ENCODE measurements at regions not wholly inside any gene's neighbourhood (a gene's known extent, or its start where the extent isn't known, plus 50 kb on each side); places are given as distances from the start of the nearest gene placed in this dataset.
A peak's percentile ranks its signal among the peaks of the same experiment; 100 is the strongest.

DNA sequence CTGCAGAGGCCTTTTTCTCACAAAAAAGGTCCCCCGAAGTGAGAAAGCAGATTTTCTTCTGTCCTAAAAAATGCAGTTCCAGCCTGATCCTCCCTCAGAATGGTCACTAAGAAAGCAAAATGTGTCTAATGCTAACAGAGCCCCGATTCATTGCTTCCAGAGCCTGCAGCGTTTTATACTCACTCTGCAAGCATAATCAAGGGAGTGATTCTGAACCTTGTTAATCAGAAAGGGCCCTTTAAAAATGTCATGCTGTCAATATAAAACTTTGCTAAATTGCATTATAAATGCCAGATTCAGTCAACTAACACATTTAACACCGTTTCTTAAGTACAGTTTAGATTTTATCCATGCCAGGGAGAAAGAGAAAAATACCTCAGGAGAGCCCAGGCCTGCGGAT is 202.8 kb downstream of the CD83 start:
- ATAC-seq, result no peak
- H3K27ac Mint-ChIP-seq, result no peak overlapping the region; the same call in 1 of the 2 replicates
- peaks cover 63% of the 10 kb centered on the region for H3K4me1 Mint-ChIP-seq
- H3K9me3 Mint-ChIP-seq, result peaks cover 2% of the 10 kb centered on the region; the same call in 1 of the 2 replicates
- H3K4me3 Mint-ChIP-seq, result no peak overlapping the region
- ChIA-PET CTCF (interaction anchor here (1.0 to 1.2 kb wide), 2 partner anchors 24 to 76 kb away, joined by 3 to 4 read pairs; no protein-coding TSS in a partner anchor), POLR2A (no interaction called here)
- no peaks in the 10 kb centered on the region; the same call in 1 of the 2 replicates for H3K27me3 Mint-ChIP-seq (ENCODE audit: low read depth)
- no peak for DNase-seq (ENCODE audit: low spot score)
- H3K36me3 Mint-ChIP-seq, result no peaks in the 10 kb centered on the region
- TF ChIP-seq, protein P1, sequence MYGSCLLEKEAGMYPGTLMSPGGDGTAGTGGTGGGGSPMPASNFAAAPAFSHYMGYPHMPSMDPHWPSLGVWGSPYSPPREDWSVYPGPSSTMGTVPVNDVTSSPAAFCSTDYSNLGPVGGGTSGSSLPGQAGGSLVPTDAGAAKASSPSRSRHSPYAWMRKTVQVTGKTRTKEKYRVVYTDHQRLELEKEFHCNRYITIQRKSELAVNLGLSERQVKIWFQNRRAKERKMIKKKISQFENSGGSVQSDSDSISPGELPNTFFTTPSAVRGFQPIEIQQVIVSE (CRISPR knock-in tag; IDR thresholded peaks at IDR 0.05; ENCODE audit: borderline replicate concordance), result no peak
- TF ChIP-seq, protein P2, sequence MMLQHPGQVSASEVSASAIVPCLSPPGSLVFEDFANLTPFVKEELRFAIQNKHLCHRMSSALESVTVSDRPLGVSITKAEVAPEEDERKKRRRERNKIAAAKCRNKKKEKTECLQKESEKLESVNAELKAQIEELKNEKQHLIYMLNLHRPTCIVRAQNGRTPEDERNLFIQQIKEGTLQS (CRISPR knock-in tag; conservative IDR thresholded peaks at IDR 0.05), result no peak
- no peak for TF ChIP-seq GTF2I (CRISPR knock-in tag; conservative IDR thresholded peaks at IDR 0.05)
- TF ChIP-seq SMAD4 (CRISPR knock-in tag; IDR thresholded peaks at IDR 0.05), result no peak
- no peak for TF ChIP-seq ATF1 (CRISPR knock-in tag; IDR thresholded peaks at IDR 0.05)
- no peak for TF ChIP-seq TEAD4 (CRISPR knock-in tag; IDR thresholded peaks at IDR 0.05)
- TF ChIP-seq, protein P3, sequence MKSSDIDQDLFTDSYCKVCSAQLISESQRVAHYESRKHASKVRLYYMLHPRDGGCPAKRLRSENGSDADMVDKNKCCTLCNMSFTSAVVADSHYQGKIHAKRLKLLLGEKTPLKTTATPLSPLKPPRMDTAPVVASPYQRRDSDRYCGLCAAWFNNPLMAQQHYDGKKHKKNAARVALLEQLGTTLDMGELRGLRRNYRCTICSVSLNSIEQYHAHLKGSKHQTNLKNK (CRISPR knock-in tag; IDR thresholded peaks at IDR 0.05), result no peak
- TF ChIP-seq, protein P4, sequence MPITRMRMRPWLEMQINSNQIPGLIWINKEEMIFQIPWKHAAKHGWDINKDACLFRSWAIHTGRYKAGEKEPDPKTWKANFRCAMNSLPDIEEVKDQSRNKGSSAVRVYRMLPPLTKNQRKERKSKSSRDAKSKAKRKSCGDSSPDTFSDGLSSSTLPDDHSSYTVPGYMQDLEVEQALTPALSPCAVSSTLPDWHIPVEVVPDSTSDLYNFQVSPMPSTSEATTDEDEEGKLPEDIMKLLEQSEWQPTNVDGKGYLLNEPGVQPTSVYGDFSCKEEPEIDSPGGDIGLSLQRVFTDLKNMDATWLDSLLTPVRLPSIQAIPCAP (CRISPR knock-in tag; IDR thresholded peaks at IDR 0.05), result no peak
- TF ChIP-seq SP1 (CRISPR knock-in tag; conservative IDR thresholded peaks at IDR 0.05), result no peak
- TF ChIP-seq TCF7 (CRISPR knock-in tag; IDR thresholded peaks at IDR 0.05; ENCODE audit: low read depth), result no peak
- TF ChIP-seq, protein P5, sequence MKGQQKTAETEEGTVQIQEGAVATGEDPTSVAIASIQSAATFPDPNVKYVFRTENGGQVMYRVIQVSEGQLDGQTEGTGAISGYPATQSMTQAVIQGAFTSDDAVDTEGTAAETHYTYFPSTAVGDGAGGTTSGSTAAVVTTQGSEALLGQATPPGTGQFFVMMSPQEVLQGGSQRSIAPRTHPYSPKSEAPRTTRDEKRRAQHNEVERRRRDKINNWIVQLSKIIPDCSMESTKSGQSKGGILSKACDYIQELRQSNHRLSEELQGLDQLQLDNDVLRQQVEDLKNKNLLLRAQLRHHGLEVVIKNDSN (CRISPR knock-in tag; IDR thresholded peaks at IDR 0.05), result no peak
- TF ChIP-seq ZNF423 (CRISPR knock-in tag; IDR thresholded peaks at IDR 0.05), result no peak
- no peak for TF ChIP-seq CREB1 (CRISPR knock-in tag; IDR thresholded peaks at IDR 0.05)
- no peak for TF ChIP-seq ZNF263 (CRISPR knock-in tag; IDR thresholded peaks at IDR 0.05; ENCODE audit: low read depth)
- no peak for TF ChIP-seq ZBTB21 (CRISPR knock-in tag; IDR thresholded peaks at IDR 0.05; ENCODE audit: borderline replicate concordance)
- TF ChIP-seq ZSCAN18 (CRISPR knock-in tag; IDR thresholded peaks at IDR 0.05), result no peak
- no peak for TF ChIP-seq ZNF416 (CRISPR knock-in tag; IDR thresholded peaks at IDR 0.05)
- no peak for TF ChIP-seq ZNF219 (CRISPR knock-in tag; IDR thresholded peaks at IDR 0.05; ENCODE audit: borderline replicate concordance)
- no peak for TF ChIP-seq TEAD1 (CRISPR knock-in tag; IDR thresholded peaks at IDR 0.05)
- no peak for TF ChIP-seq JAZF1 (CRISPR knock-in tag; IDR thresholded peaks at IDR 0.05)

- Mint-ChIP-seq H3K9me3 (peaks cover 3% of the 10 kb centered on the region; the same call in 1 of the 2 replicates), H3K36me3 (no peaks in the 10 kb centered on the region), H3K27ac (no peak overlapping the region), H3K4me3 (no peak overlapping the region), H3K27me3 (ENCODE audit: low read depth) (no peaks in the 10 kb centered on the region; the same call in 1 of the 2 replicates), H3K4me1 (peaks cover 45% of the 10 kb centered on the region)
- TF ChIP-seq, protein P6, sequence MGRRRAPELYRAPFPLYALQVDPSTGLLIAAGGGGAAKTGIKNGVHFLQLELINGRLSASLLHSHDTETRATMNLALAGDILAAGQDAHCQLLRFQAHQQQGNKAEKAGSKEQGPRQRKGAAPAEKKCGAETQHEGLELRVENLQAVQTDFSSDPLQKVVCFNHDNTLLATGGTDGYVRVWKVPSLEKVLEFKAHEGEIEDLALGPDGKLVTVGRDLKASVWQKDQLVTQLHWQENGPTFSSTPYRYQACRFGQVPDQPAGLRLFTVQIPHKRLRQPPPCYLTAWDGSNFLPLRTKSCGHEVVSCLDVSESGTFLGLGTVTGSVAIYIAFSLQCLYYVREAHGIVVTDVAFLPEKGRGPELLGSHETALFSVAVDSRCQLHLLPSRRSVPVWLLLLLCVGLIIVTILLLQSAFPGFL (CRISPR knock-in tag; IDR thresholded peaks at IDR 0.05; ENCODE audit: borderline replicate concordance), result no peak
- peak; percentile 23; the same call in 1 of the 2 replicates for TF ChIP-seq ETV6 (CRISPR knock-in tag; IDR thresholded peaks at IDR 0.05)
- CTCF ChIA-PET, result interaction anchor here (1.0 kb wide), 1 partner anchor 111 kb away, joined by 4 read pairs; no protein-coding TSS in a partner anchor
- ATAC-seq (peak; percentile 76), DNase-seq (ENCODE audit: low spot score) (peak; percentile 34)
- POLR2A ChIA-PET, result no interaction called here
Observed at GRCh38 chr6:14321992-14322772, 204.6 kb downstream of the CD83 start.
